ENCODE measurements at regions not wholly inside any gene's neighbourhood (a gene's known extent, or its start where the extent isn't known, plus 50 kb on each side); places are given as distances from the start of the nearest gene placed in this dataset.

GRCh38 chr1:168933141-168933805 lies 173.2 kb upstream of the ATP1B1 start:
- CTCF ChIA-PET = no interaction called here
- H3K27me3 ChIP-seq (replicated peaks; ENCODE audit: control insufficient read depth, insufficient read depth, low read length) = no peaks in the 10 kb centered on the region
- Mint-ChIP-seq H3K27ac (ENCODE audit: unreplicated experiment) (no peak overlapping the region), H3K4me1 (ENCODE audit: low read depth, unreplicated experiment) (no peaks in the 10 kb centered on the region), H3K27me3 (ENCODE audit: insufficient read depth, unreplicated experiment) (no peaks in the 10 kb centered on the region), H3K9me3 (ENCODE audit: unreplicated experiment) (peaks cover 19% of the 10 kb centered on the region), H3K4me3 (ENCODE audit: unreplicated experiment) (no peak overlapping the region), H3K36me3 (ENCODE audit: insufficient read depth, unreplicated experiment) (no peaks in the 10 kb centered on the region)
- no TSS peak for BruUV-seq (replicated peaks)
- H3K36me3 ChIP-seq (ENCODE audit: control insufficient read depth, insufficient read depth, low read length) = no peaks in the 10 kb centered on the region
- no peak for DNase-seq
- no peaks in the 10 kb centered on the region for H3K4me1 ChIP-seq
- intact Hi-C loops (cut with micrococcal nuclease; ENCODE audit: unreplicated experiment) = no loop called here
- POLR2A ChIA-PET = no interaction called here
- no peak overlapping the region for H3K4me3 ChIP-seq (ENCODE audit: low read depth, low read length)
- no peak for TF ChIP-seq CTCF (IDR thresholded peaks at IDR 0.05; ENCODE audit: insufficient read depth in 1 of 2, low read depth in 1 of 2, low read length in 1 of 2, severe bottlenecking in 1 of 2, unreplicated experiment in 1 of 2)
- peaks cover 5% of the 10 kb centered on the region; the same call in 1 of the 2 replicates for H3K9me3 ChIP-seq

DNA sequence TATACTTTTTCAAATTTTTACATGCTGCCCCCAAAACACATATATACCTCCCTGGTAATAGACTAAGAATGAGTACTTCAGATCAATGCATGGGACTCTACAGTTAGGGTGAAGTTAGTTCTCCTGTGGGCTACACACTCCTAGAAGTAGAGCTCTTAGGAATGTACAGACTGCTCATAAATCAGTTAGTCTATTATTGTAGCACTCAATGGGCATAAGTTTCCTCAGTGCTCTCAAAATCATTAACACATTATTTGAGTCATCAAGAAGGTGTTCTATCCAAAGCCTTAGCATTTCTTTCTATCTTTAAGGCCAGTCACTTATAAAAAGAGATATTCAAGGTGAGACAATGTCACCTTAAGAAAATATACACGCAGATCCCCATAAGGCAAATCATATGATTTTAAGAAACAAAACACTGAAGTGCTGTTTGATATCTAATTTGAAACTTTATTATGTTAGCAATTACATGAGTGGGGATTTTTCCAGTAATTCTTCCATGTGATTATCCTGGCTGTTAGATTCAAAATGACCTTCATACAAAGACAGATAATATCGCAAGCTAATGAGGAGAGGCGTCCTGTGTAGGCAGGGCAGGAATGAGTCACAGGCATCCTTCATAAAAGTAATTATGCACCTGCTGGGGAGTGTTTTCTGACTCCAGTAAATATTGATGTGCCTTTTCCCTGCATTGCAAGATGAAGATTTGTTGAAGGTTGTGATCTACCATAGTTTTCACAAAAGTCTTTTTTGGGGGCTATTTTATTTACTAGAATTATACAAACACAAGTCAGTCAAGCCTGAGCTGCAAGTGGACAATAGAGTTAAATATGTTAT lies 167.2 kb upstream of the ATP1B1 start:
- H3K9me3 Mint-ChIP-seq (ENCODE audit: unreplicated experiment) = peaks cover 18% of the 10 kb centered on the region
- no peak for DNase-seq
- CTCF ChIA-PET = no interaction called here

DNA sequence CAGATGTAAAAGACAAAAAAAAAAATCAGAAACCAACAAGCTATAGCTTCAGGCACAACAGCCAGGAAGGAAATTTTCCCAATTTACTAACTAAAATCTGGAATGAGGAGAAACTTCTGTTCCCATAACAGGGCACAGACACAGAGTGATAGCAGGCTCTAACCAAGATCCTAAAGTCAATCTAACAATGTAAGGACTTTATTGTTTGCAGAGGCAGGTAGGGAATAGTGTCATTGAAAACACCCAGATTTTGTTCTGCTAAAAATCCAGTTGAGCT lies 166.6 kb upstream of the ATP1B1 start:
- H3K4me1 Mint-ChIP-seq (ENCODE audit: low read depth, unreplicated experiment) = peaks cover 12% of the 10 kb centered on the region
- no peaks in the 10 kb centered on the region for H3K36me3 ChIP-seq (ENCODE audit: control insufficient read depth, insufficient read depth, low read length)
- no peak overlapping the region for H3K4me3 ChIP-seq (ENCODE audit: low read depth, low read length)
- TF ChIP-seq CTCF (IDR thresholded peaks at IDR 0.05; ENCODE audit: insufficient read depth in 1 of 2, low read depth in 1 of 2, low read length in 1 of 2, severe bottlenecking in 1 of 2, unreplicated experiment in 1 of 2) = no peak
- intact Hi-C loops (cut with micrococcal nuclease; ENCODE audit: unreplicated experiment) = no loop called here
- H3K4me1 ChIP-seq = peaks cover 5% of the 10 kb centered on the region
- no peaks in the 10 kb centered on the region for H3K27me3 Mint-ChIP-seq (ENCODE audit: insufficient read depth, unreplicated experiment)
- H3K27me3 ChIP-seq (replicated peaks; ENCODE audit: control insufficient read depth, insufficient read depth, low read length) = no peaks in the 10 kb centered on the region
- POLR2A ChIA-PET = no interaction called here
- BruUV-seq (replicated peaks) = no TSS peak
- CTCF ChIA-PET = no interaction called here
- no peak overlapping the region for H3K4me3 Mint-ChIP-seq (ENCODE audit: unreplicated experiment)
- peaks cover 5% of the 10 kb centered on the region; the same call in 1 of the 2 replicates for H3K9me3 ChIP-seq
- no peaks in the 10 kb centered on the region for H3K36me3 Mint-ChIP-seq (ENCODE audit: insufficient read depth, unreplicated experiment)
- H3K9me3 Mint-ChIP-seq (ENCODE audit: unreplicated experiment) = peaks cover 18% of the 10 kb centered on the region
- no peak overlapping the region for H3K27ac Mint-ChIP-seq (ENCODE audit: unreplicated experiment)
- DNase-seq = no peak

More for the DNA sequence above, 167.2 kb upstream of the ATP1B1 start:
- Histone ChIP-seq H3K27me3 (replicated peaks; ENCODE audit: control insufficient read depth, insufficient read depth, low read length) (no peaks in the 10 kb centered on the region), H3K9me3 (peaks cover 5% of the 10 kb centered on the region; the same call in 1 of the 2 replicates), H3K4me1 (peaks cover 5% of the 10 kb centered on the region), H3K36me3 (ENCODE audit: control insufficient read depth, insufficient read depth, low read length) (no peaks in the 10 kb centered on the region), H3K4me3 (ENCODE audit: low read depth, low read length) (no peak overlapping the region)
- H3K4me1 Mint-ChIP-seq (ENCODE audit: low read depth, unreplicated experiment) = peaks cover 12% of the 10 kb centered on the region
- BruUV-seq (replicated peaks) = no TSS peak
- no peak overlapping the region for H3K4me3 Mint-ChIP-seq (ENCODE audit: unreplicated experiment)
- POLR2A ChIA-PET = no interaction called here
- TF ChIP-seq CTCF (IDR thresholded peaks at IDR 0.05; ENCODE audit: insufficient read depth in 1 of 2, low read depth in 1 of 2, low read length in 1 of 2, severe bottlenecking in 1 of 2, unreplicated experiment in 1 of 2) = no peak
- H3K27me3 Mint-ChIP-seq (ENCODE audit: insufficient read depth, unreplicated experiment) = no peaks in the 10 kb centered on the region
- no peaks in the 10 kb centered on the region for H3K36me3 Mint-ChIP-seq (ENCODE audit: insufficient read depth, unreplicated experiment)
- H3K27ac Mint-ChIP-seq (ENCODE audit: unreplicated experiment) = no peak overlapping the region
- intact Hi-C loops (cut with micrococcal nuclease; ENCODE audit: unreplicated experiment) = no loop called here

Measured in Caco-2 (cell line).